ENCODE measurements at regions not wholly inside any gene's neighbourhood (a gene's known extent, or its start where the extent isn't known, plus 50 kb on each side); places are given as distances from the start of the nearest gene placed in this dataset.
"Not testable (repeated sequence)": the region's sequence is repeated elsewhere in the genome, so short reads cannot be mapped to it uniquely, and the experiment has no call there.

- TF ChIP-seq TAF1 (IDR thresholded peaks at IDR 0.05; ENCODE audit: borderline replicate concordance, low read depth, low read length) = no peak
- FAIRE-seq (no peak), DNase-seq (ENCODE audit: insufficient read length) (no peak)
Observed at GRCh38 chr6:159414711-159415110, 245.5 kb downstream of the FNDC1 start.

- not testable (repeated sequence) for DNase-seq (ENCODE audit: insufficient read length); FAIRE-seq
Observed at GRCh38 chr6:159407211-159407780, 238.1 kb downstream of the FNDC1 start.

- FAIRE-seq (no peak), DNase-seq (ENCODE audit: insufficient read length) (no peak)
- TF ChIP-seq POLR2A (IDR thresholded peaks at IDR 0.05; ENCODE audit: low read depth, low read length) (no peak), POLR2AphosphoS5 (IDR thresholded peaks at IDR 0.05; ENCODE audit: low read depth, low read length) (no peak), TAF1 (IDR thresholded peaks at IDR 0.05; ENCODE audit: borderline replicate concordance, low read depth, low read length) (no peak)
Observed at GRCh38 chr6:159404296-159404695, 235.1 kb downstream of the FNDC1 start.

GRCh38 chr6:159400826-159401225 is 231.6 kb downstream of the FNDC1 start:
- no peak for DNase-seq (ENCODE audit: insufficient read length)
- no peak for FAIRE-seq
- TF ChIP-seq TAF1 (IDR thresholded peaks at IDR 0.05; ENCODE audit: borderline replicate concordance, low read depth, low read length) (no peak), POLR2AphosphoS5 (IDR thresholded peaks at IDR 0.05; ENCODE audit: low read depth, low read length) (no peak), POLR2A (IDR thresholded peaks at IDR 0.05; ENCODE audit: low read depth, low read length) (no peak)

- TF ChIP-seq POLR2A (IDR thresholded peaks at IDR 0.05; ENCODE audit: low read depth, low read length) (no peak), POLR2AphosphoS5 (IDR thresholded peaks at IDR 0.05; ENCODE audit: low read depth, low read length) (no peak), TAF1 (IDR thresholded peaks at IDR 0.05; ENCODE audit: borderline replicate concordance, low read depth, low read length) (no peak)
- DNase-seq (ENCODE audit: insufficient read length) (no peak), FAIRE-seq (no peak)
Observed at GRCh38 chr6:159399751-159400221, 230.6 kb downstream of the FNDC1 start.

GRCh38 chr6:159398633-159399032 is 229.4 kb downstream of the FNDC1 start:
- no peak for DNase-seq (ENCODE audit: insufficient read length)
- TF ChIP-seq POLR2A (IDR thresholded peaks at IDR 0.05; ENCODE audit: low read depth, low read length) (no peak), POLR2AphosphoS5 (IDR thresholded peaks at IDR 0.05; ENCODE audit: low read depth, low read length) (no peak), TAF1 (IDR thresholded peaks at IDR 0.05; ENCODE audit: borderline replicate concordance, low read depth, low read length) (no peak)
- FAIRE-seq = no peak

- FAIRE-seq = no peak
- DNase-seq (ENCODE audit: insufficient read length) = no peak
Observed at GRCh38 chr6:159397753-159398152, 228.6 kb downstream of the FNDC1 start.

GRCh38 chr6:159395609-159396008 is 226.4 kb downstream of the FNDC1 start:
- DNase-seq (ENCODE audit: insufficient read length) = no peak
- TF ChIP-seq POLR2A (IDR thresholded peaks at IDR 0.05; ENCODE audit: low read depth, low read length) (no peak), TAF1 (IDR thresholded peaks at IDR 0.05; ENCODE audit: borderline replicate concordance, low read depth, low read length) (no peak), POLR2AphosphoS5 (IDR thresholded peaks at IDR 0.05; ENCODE audit: low read depth, low read length) (no peak)

More at GRCh38 chr6:159397753-159398152, 228.6 kb downstream of the FNDC1 start:
- TF ChIP-seq TAF1 (IDR thresholded peaks at IDR 0.05; ENCODE audit: borderline replicate concordance, low read depth, low read length) (no peak), POLR2A (IDR thresholded peaks at IDR 0.05; ENCODE audit: low read depth, low read length) (no peak), POLR2AphosphoS5 (IDR thresholded peaks at IDR 0.05; ENCODE audit: low read depth, low read length) (no peak)

GRCh38 chr6:159392695-159393094 is 223.5 kb downstream of the FNDC1 start:
- not testable (repeated sequence) for FAIRE-seq; DNase-seq (ENCODE audit: insufficient read length)

More at GRCh38 chr6:159395609-159396008, 226.4 kb downstream of the FNDC1 start:
- FAIRE-seq = no peak

GRCh38 chr6:159390381-159390780 is 221.2 kb downstream of the FNDC1 start:
- DNase-seq (ENCODE audit: insufficient read length) = no peak
- no peak for FAIRE-seq
- TF ChIP-seq POLR2A (IDR thresholded peaks at IDR 0.05; ENCODE audit: low read depth, low read length) (no peak), TAF1 (IDR thresholded peaks at IDR 0.05; ENCODE audit: borderline replicate concordance, low read depth, low read length) (no peak), POLR2AphosphoS5 (IDR thresholded peaks at IDR 0.05; ENCODE audit: low read depth, low read length) (no peak)

GRCh38 chr6:159389695-159390094 is 220.5 kb downstream of the FNDC1 start:
- DNase-seq (ENCODE audit: insufficient read length) (no peak), FAIRE-seq (no peak)
- TF ChIP-seq TAF1 (IDR thresholded peaks at IDR 0.05; ENCODE audit: borderline replicate concordance, low read depth, low read length) (no peak), POLR2AphosphoS5 (IDR thresholded peaks at IDR 0.05; ENCODE audit: low read depth, low read length) (no peak), POLR2A (IDR thresholded peaks at IDR 0.05; ENCODE audit: low read depth, low read length) (no peak)

GRCh38 chr6:159380114-159380513 is 210.9 kb downstream of the FNDC1 start:
- DNase-seq (ENCODE audit: insufficient read length) (no peak), FAIRE-seq (no peak)
- no peak for TF ChIP-seq POLR2AphosphoS5 (IDR thresholded peaks at IDR 0.05; ENCODE audit: low read depth, low read length)
- TF ChIP-seq TAF1 (IDR thresholded peaks at IDR 0.05; ENCODE audit: borderline replicate concordance, low read depth, low read length) = no peak
- no peak for TF ChIP-seq POLR2A (IDR thresholded peaks at IDR 0.05; ENCODE audit: low read depth, low read length)
